CD4-positive, alpha-beta memory T cell (primary cell): ENCODE measurements at regions not wholly inside any gene's neighbourhood (a gene's known extent, or its start where the extent isn't known, plus 50 kb on each side); places are given as distances from the start of the nearest gene placed in this dataset.
"Not testable (repeated sequence)": the region's sequence is repeated elsewhere in the genome, so short reads cannot be mapped to it uniquely, and the experiment has no call there.

ENCODE experiments used
- CTCF ChIA-PET: fragments of 350-600 bp; sonication (Branson Sonifier 250); formaldehyde crosslinking; loops from one replicate; lab custom pipeline; 2021; ENCODE audit warnings: inconsistent platforms; ENCODE audit not compliant: partially characterized antibody; lab: Charles Lee
- POLR2A ChIA-PET: fragments of 350-600 bp; sonication (Branson Sonifier 250); formaldehyde crosslinking; loops from one replicate; lab custom pipeline; 2021; ENCODE audit not compliant: partially characterized antibody; lab: Charles Lee
- DNase-seq, 5 donors: peaks; one replicate each; pipeline versions ENCODE4 v3.0.0 to v3.0.0-alpha.2; 2020 to 2022; ENCODE audit warnings: mixed read lengths in 1 of 5
- H3K27ac ChIP-seq: one replicate; pipeline ENCODE4 v1.7.0; 2013; ENCODE audit warnings: low read depth, low read length
- H3K27me3 ChIP-seq: 2 replicates; pipeline ENCODE4 v1.7.0; 2013; ENCODE audit warnings: mild to moderate bottlenecking, low read length, moderate library complexity; ENCODE audit not compliant: insufficient read depth
- H3K36me3 ChIP-seq: 2 replicates; pipeline ENCODE4 v1.7.0; 2013; ENCODE audit warnings: mild to moderate bottlenecking, low read length, moderate library complexity; ENCODE audit not compliant: insufficient read depth
- H3K4me1 ChIP-seq: 2 replicates; pipeline ENCODE4 v1.7.0; 2013; ENCODE audit warnings: mild to moderate bottlenecking, low read length, moderate library complexity; ENCODE audit not compliant: insufficient read depth
- H3K4me3 ChIP-seq, 2 donors: one replicate each; pipeline ENCODE4 v1.7.0; 2013; ENCODE audit warnings: low read length in 2 of 2, mild to moderate bottlenecking in 1 of 2
- H3K9me3 ChIP-seq, 2 donors: one replicate each; pipeline ENCODE4 v1.7.0; 2013; ENCODE audit warnings: low read length in 2 of 2, control low read depth in 1 of 2; ENCODE audit not compliant: control insufficient read depth in 1 of 2
- H3K27ac Mint-ChIP-seq, 7 donors: one replicate each; pipeline ENCODE4 v1.8.0; 2020 to 2021; ENCODE audit warnings: mixed read lengths in 7 of 7, mild to moderate bottlenecking in 6 of 7, inconsistent platforms in 3 of 7, moderate library complexity in 3 of 7
- H3K27me3 Mint-ChIP-seq, 2 donors: one replicate each; pipeline ENCODE4 v1.8.0; 2020 to 2021; ENCODE audit warnings: mixed read lengths in 2 of 2
- H3K36me3 Mint-ChIP-seq, 2 donors: one replicate each; pipeline ENCODE4 v1.8.0; 2020 to 2021; ENCODE audit warnings: mixed read lengths in 2 of 2, inconsistent platforms in 1 of 2, mild to moderate bottlenecking in 1 of 2
- H3K4me1 Mint-ChIP-seq, 4 donors: one replicate each; pipeline ENCODE4 v1.8.0; 2020 to 2021; ENCODE audit warnings: mixed read lengths in 4 of 4, mild to moderate bottlenecking in 1 of 4
- H3K4me3 Mint-ChIP-seq, 8 donors: one replicate each; pipeline ENCODE4 v1.8.0; 2020 to 2021; ENCODE audit warnings: mixed read lengths in 8 of 8, mild to moderate bottlenecking in 7 of 8, moderate library complexity in 6 of 8, inconsistent platforms in 3 of 8
- H3K9me3 Mint-ChIP-seq, 8 donors: one replicate each; pipeline ENCODE4 v1.8.0; 2020 to 2021; ENCODE audit warnings: mixed read lengths in 8 of 8, mild to moderate bottlenecking in 5 of 8, inconsistent platforms in 3 of 8, moderate library complexity in 1 of 8
- intact Hi-C: fragments of 100-400 bp; cut with micrococcal nuclease; formaldehyde crosslinking; loops from one replicate; pipeline ENCODE4 v1.15.1; 2023

GRCh38 chr7:65652669-65653068 is 220.2 kb upstream of the VKORC1L1 start:
- not testable (repeated sequence) for H3K4me3 Mint-ChIP-seq

GRCh38 chr7:65656494-65657188 is 216.2 kb upstream of the VKORC1L1 start:
- H3K27ac ChIP-seq, intact Hi-C loops, H3K4me1 Mint-ChIP-seq, CTCF ChIA-PET, H3K27me3 ChIP-seq, H3K9me3 Mint-ChIP-seq, H3K36me3 ChIP-seq, H3K27ac Mint-ChIP-seq, POLR2A ChIA-PET, H3K9me3 ChIP-seq, DNase-seq, H3K27me3 Mint-ChIP-seq, H3K4me1 ChIP-seq, H3K4me3 ChIP-seq, H3K36me3 Mint-ChIP-seq, H3K4me3 Mint-ChIP-seq: not testable (repeated sequence)

More at GRCh38 chr7:65652669-65653068, 220.2 kb upstream of the VKORC1L1 start:
- POLR2A ChIA-PET, H3K36me3 ChIP-seq, H3K4me1 ChIP-seq, H3K27me3 ChIP-seq, H3K4me1 Mint-ChIP-seq, CTCF ChIA-PET, H3K9me3 ChIP-seq, intact Hi-C loops, H3K9me3 Mint-ChIP-seq, H3K36me3 Mint-ChIP-seq, DNase-seq, H3K4me3 ChIP-seq, H3K27ac ChIP-seq, H3K27ac Mint-ChIP-seq, H3K27me3 Mint-ChIP-seq: not testable (repeated sequence)

- H3K36me3 Mint-ChIP-seq, H3K4me3 ChIP-seq, H3K27ac Mint-ChIP-seq, H3K4me3 Mint-ChIP-seq, CTCF ChIA-PET, H3K27me3 Mint-ChIP-seq, H3K4me1 Mint-ChIP-seq, H3K27ac ChIP-seq, intact Hi-C loops, DNase-seq, H3K36me3 ChIP-seq, POLR2A ChIA-PET, H3K9me3 Mint-ChIP-seq, H3K4me1 ChIP-seq, H3K9me3 ChIP-seq, H3K27me3 ChIP-seq: not testable (repeated sequence)
Measured at GRCh38 chr7:65683362-65683761, 189.5 kb upstream of the VKORC1L1 start.

- DNase-seq, H3K27me3 Mint-ChIP-seq, H3K27me3 ChIP-seq, H3K9me3 Mint-ChIP-seq, POLR2A ChIA-PET, H3K27ac Mint-ChIP-seq, H3K36me3 ChIP-seq, intact Hi-C loops, H3K36me3 Mint-ChIP-seq, H3K9me3 ChIP-seq, H3K4me1 Mint-ChIP-seq, H3K4me3 ChIP-seq, H3K27ac ChIP-seq, H3K4me1 ChIP-seq, H3K4me3 Mint-ChIP-seq, CTCF ChIA-PET: not testable (repeated sequence)
Measured at GRCh38 chr7:65699026-65699714, 173.7 kb upstream of the VKORC1L1 start.

GRCh38 chr7:65699715-65700356 is 173.0 kb upstream of the VKORC1L1 start:
- DNase-seq, CTCF ChIA-PET, H3K4me1 Mint-ChIP-seq, intact Hi-C loops, H3K27ac ChIP-seq, H3K4me3 Mint-ChIP-seq, H3K9me3 ChIP-seq, H3K36me3 ChIP-seq, H3K27me3 ChIP-seq, H3K27ac Mint-ChIP-seq, H3K4me3 ChIP-seq, H3K27me3 Mint-ChIP-seq, H3K36me3 Mint-ChIP-seq, H3K4me1 ChIP-seq, POLR2A ChIA-PET, H3K9me3 Mint-ChIP-seq: not testable (repeated sequence)

- intact Hi-C loops, H3K4me3 ChIP-seq, H3K27me3 Mint-ChIP-seq, DNase-seq, H3K4me3 Mint-ChIP-seq, POLR2A ChIA-PET, H3K9me3 Mint-ChIP-seq, H3K4me1 ChIP-seq, H3K27ac Mint-ChIP-seq, H3K27ac ChIP-seq, H3K36me3 ChIP-seq, H3K27me3 ChIP-seq, CTCF ChIA-PET, H3K4me1 Mint-ChIP-seq, H3K9me3 ChIP-seq, H3K36me3 Mint-ChIP-seq: not testable (repeated sequence)
Measured at GRCh38 chr7:65719123-65719798, 153.6 kb upstream of the VKORC1L1 start.

- H3K27ac Mint-ChIP-seq, result peak overlapping the region in 5 of 7 donors; percentile 24 to 78 (median 64)
- no peak overlapping the region for H3K4me3 ChIP-seq
- H3K36me3 Mint-ChIP-seq, result peaks cover 2 to 8% of the 10 kb centered on the region in 2 donors
- peak; percentile 67 to 71 (median 69) for DNase-seq
- POLR2A ChIA-PET, result interaction anchor here (1.0 kb wide), 1 partner anchor 259 kb away, joined by 3 read pairs; no protein-coding TSS in a partner anchor
- H3K9me3 Mint-ChIP-seq, result no peaks in the 10 kb centered on the region
- no peak overlapping the region for H3K27ac ChIP-seq
- no peak overlapping the region for H3K4me3 Mint-ChIP-seq
- H3K4me1 Mint-ChIP-seq, result peaks cover 0 to 4% (median under 1%) of the 10 kb centered on the region in 4 donors
- no peaks in the 10 kb centered on the region for H3K4me1 ChIP-seq
- intact Hi-C loops, result loop anchor here (1.0 kb wide), 1 partner anchor 118 kb away; no protein-coding TSS in a partner anchor
- H3K27me3 ChIP-seq, result no peaks in the 10 kb centered on the region
- CTCF ChIA-PET, result interaction anchor here (0.8 kb wide), 1 partner anchor 236 kb away, joined by 3 read pairs; no protein-coding TSS in a partner anchor
- H3K36me3 ChIP-seq, result no peaks in the 10 kb centered on the region
- no peaks in the 10 kb centered on the region for H3K9me3 ChIP-seq
- H3K27me3 Mint-ChIP-seq, result no peaks in the 10 kb centered on the region
Measured at GRCh38 chr7:65722361-65722792, 150.5 kb upstream of the VKORC1L1 start.
